CD4-positive, alpha-beta T cell treated with Interleukin-17A for 1 hour (primary cell): ENCODE measurements at regions not wholly inside any gene's neighbourhood (a gene's known extent, or its start where the extent isn't known, plus 50 kb on each side); places are given as distances from the start of the nearest gene placed in this dataset.

ENCODE experiments used
- DNase-seq: peaks from one replicate; pipeline ENCODE4 v3.0.0-alpha.2; 2020

- no peak for DNase-seq
Observed at GRCh38 chr10:130737621-130738020, 573.9 kb downstream of the TCERG1L start.

- DNase-seq, result no peak
Observed at GRCh38 chr10:130739016-130739756, 572.3 kb downstream of the TCERG1L start.

GRCh38 chr10:130739757-130740145 is 571.8 kb downstream of the TCERG1L start:
- DNase-seq, result no peak

- no peak for DNase-seq
Observed at GRCh38 chr10:130740166-130740565, 571.4 kb downstream of the TCERG1L start.

- no peak for DNase-seq
Observed at GRCh38 chr10:130740915-130741750, 570.4 kb downstream of the TCERG1L start.

- no peak for DNase-seq
Observed at GRCh38 chr10:130741901-130742855, 569.3 kb downstream of the TCERG1L start.

- DNase-seq, result no peak
Observed at GRCh38 chr10:130742941-130743675, 568.4 kb downstream of the TCERG1L start.

- DNase-seq, result no peak
Observed at GRCh38 chr10:130743751-130744271, 567.7 kb downstream of the TCERG1L start.

GRCh38 chr10:130744631-130745030 is 566.9 kb downstream of the TCERG1L start:
- no peak for DNase-seq

- DNase-seq, result no peak
Observed at GRCh38 chr10:130745251-130745650, 566.3 kb downstream of the TCERG1L start.

- DNase-seq, result no peak
Observed at GRCh38 chr10:130745821-130746220, 565.7 kb downstream of the TCERG1L start.

- DNase-seq, result no peak
Observed at GRCh38 chr10:130746311-130746710, 565.2 kb downstream of the TCERG1L start.

GRCh38 chr10:130747356-130747755 is 564.2 kb downstream of the TCERG1L start:
- DNase-seq, result no peak

GRCh38 chr10:130747946-130748345 is 563.6 kb downstream of the TCERG1L start:
- DNase-seq, result no peak

- DNase-seq, result no peak
Observed at GRCh38 chr10:130748409-130749057, 563.0 kb downstream of the TCERG1L start.

GRCh38 chr10:130749911-130750310 is 561.6 kb downstream of the TCERG1L start:
- DNase-seq, result no peak

GRCh38 chr10:130750441-130750840 is 561.1 kb downstream of the TCERG1L start:
- no peak for DNase-seq

GRCh38 chr10:130751106-130751840 is 560.2 kb downstream of the TCERG1L start:
- DNase-seq, result no peak

GRCh38 chr10:130751851-130752250 is 559.7 kb downstream of the TCERG1L start:
- DNase-seq, result no peak

- DNase-seq, result no peak
Observed at GRCh38 chr10:130756651-130757050, 554.9 kb downstream of the TCERG1L start.

GRCh38 chr10:130757271-130757670 is 554.2 kb downstream of the TCERG1L start:
- DNase-seq, result no peak
